ENCODE measurements at regions not wholly inside any gene's neighbourhood (a gene's known extent, or its start where the extent isn't known, plus 50 kb on each side); places are given as distances from the start of the nearest gene placed in this dataset.
A peak's percentile ranks its signal among the peaks of the same experiment; 100 is the strongest.

DNA sequence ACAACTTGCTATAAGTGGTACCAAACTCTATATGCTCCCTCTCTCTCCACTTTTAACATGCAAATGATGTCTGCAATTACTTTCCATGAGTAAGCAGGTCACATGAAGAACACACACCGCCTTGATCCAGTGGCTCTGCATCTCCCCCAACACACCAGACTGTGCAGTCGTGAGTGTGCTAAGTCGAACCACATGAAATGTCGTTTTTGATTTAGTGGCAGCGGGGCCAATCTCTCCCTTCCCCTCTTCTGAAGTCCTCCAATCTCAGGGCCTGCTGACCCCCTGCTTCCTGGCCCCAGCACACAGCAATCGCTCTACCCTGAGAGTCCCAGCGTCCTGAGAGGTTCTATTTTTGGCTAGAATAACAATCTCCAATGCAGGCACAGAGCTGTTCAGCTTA, 312.5 kb downstream of the SHQ1 start:
- Histone ChIP-seq H3K4me3 (ENCODE audit: low read length in 2 of 2) (no peak overlapping the region), H3K36me3 (ENCODE audit: control insufficient read depth in 2 of 2, insufficient read depth in 2 of 2, low read length in 1 of 2) (no peaks in the 10 kb centered on the region), H3K9me3 (ENCODE audit: control insufficient read depth in 2 of 2, insufficient read depth in 1 of 2, low read length in 1 of 2) (no peaks in the 10 kb centered on the region), H3K4me1 (ENCODE audit: control insufficient read depth in 2 of 2, insufficient read depth in 2 of 2, low read length in 2 of 2) (peaks cover 0 to 4% of the 10 kb centered on the region in 2 donors), H3K27ac (ENCODE audit: low read depth in 1 of 2, low read length in 1 of 2) (no peak overlapping the region), H3K27me3 (ENCODE audit: control insufficient read depth in 2 of 2, insufficient read depth in 1 of 2, low read length in 1 of 2) (no peaks in the 10 kb centered on the region)
- WGBS = 41% methylated on average over 7 of the region's 7 CpGs
- DNase-seq (ENCODE audit: low read depth in 6 of 9, low spot score in 9 of 9) = no peak

DNA sequence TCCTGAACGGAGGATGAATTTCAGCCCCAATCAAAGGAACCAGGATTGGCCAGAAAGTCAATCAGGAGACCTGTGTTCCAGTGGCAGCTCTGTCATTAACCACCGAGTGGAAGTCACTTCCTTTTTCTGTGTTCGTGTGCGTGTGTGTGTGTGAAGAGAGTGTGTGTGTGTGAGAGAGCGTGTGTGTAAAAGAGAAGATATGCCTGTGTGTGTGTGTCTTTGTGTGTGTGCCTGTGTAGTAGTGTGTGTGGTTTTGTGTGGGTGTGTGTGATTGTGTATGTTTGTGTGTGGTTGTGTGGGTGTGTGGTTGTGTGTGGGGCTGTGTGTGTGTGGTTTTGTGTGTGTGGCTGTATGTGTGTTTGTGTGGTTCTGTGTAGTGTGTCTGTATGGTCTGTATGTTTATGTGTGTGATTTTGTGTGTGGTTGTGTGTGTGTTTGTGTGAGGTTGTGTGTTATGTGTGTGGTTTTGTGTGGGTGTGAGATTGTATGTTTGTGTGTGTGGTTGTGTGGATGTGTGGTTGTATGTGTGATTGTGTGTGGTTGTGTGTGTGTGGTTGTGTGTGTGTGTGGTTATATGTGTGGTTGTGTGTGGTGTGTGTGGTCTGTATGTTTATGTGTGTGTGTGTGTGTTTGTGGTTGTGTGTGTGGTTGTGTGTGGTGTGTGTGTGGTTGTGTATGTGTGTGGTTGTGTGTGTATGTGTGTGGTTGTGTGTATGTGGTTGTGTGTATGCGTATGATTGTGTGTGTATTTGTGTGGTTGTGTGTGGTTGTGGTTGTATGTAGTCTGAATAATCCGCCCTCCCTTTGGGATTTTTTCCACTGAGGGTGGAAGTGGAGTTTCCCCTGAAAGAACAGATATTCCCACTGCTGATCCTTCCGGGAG, 314.4 kb downstream of the SHQ1 start:
- Histone ChIP-seq H3K4me1 (ENCODE audit: control insufficient read depth in 2 of 2, insufficient read depth in 2 of 2, low read length in 2 of 2) (peaks cover 0 to 4% of the 10 kb centered on the region in 2 donors), H3K27ac (ENCODE audit: low read depth in 1 of 2, low read length in 1 of 2) (no peak overlapping the region), H3K27me3 (ENCODE audit: control insufficient read depth in 2 of 2, insufficient read depth in 1 of 2, low read length in 1 of 2) (no peaks in the 10 kb centered on the region), H3K36me3 (ENCODE audit: control insufficient read depth in 2 of 2, insufficient read depth in 2 of 2, low read length in 1 of 2) (no peaks in the 10 kb centered on the region), H3K4me3 (ENCODE audit: low read length in 2 of 2) (no peak overlapping the region), H3K9me3 (ENCODE audit: control insufficient read depth in 2 of 2, insufficient read depth in 1 of 2, low read length in 1 of 2) (no peaks in the 10 kb centered on the region)
- 52% methylated on average over 8 of the region's 8 CpGs for WGBS
- no peak for DNase-seq (ENCODE audit: low read depth in 6 of 9, low spot score in 9 of 9)

DNA sequence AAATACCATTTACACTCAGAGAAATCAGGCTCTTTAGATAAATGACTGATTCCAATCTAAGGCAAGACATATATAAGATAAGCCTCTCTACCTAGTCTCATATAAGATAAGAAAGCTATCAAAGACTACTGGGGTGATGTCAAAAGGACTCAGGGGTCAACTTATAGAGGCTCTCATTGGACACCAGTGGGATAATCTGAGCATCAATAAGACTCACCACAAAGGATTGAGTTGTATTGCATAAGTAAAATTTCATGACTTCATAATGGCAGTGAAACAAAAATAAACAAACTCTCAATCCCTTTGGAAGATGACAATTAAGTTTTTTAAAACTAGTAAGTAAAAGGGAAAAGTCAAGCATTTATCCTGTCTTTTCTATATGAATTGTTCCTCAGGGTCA, 317.8 kb downstream of the SHQ1 start:
- Histone ChIP-seq H3K4me3 (ENCODE audit: low read length in 2 of 2) (no peak overlapping the region), H3K4me1 (ENCODE audit: control insufficient read depth in 2 of 2, insufficient read depth in 2 of 2, low read length in 2 of 2) (no peaks in the 10 kb centered on the region), H3K9me3 (ENCODE audit: control insufficient read depth in 2 of 2, insufficient read depth in 1 of 2, low read length in 1 of 2) (no peaks in the 10 kb centered on the region), H3K27me3 (ENCODE audit: control insufficient read depth in 2 of 2, insufficient read depth in 1 of 2, low read length in 1 of 2) (no peaks in the 10 kb centered on the region), H3K36me3 (ENCODE audit: control insufficient read depth in 2 of 2, insufficient read depth in 2 of 2, low read length in 1 of 2) (no peaks in the 10 kb centered on the region), H3K27ac (ENCODE audit: low read depth in 1 of 2, low read length in 1 of 2) (no peak overlapping the region)
- no peak for DNase-seq (ENCODE audit: low read depth in 6 of 9, low spot score in 9 of 9)

DNA sequence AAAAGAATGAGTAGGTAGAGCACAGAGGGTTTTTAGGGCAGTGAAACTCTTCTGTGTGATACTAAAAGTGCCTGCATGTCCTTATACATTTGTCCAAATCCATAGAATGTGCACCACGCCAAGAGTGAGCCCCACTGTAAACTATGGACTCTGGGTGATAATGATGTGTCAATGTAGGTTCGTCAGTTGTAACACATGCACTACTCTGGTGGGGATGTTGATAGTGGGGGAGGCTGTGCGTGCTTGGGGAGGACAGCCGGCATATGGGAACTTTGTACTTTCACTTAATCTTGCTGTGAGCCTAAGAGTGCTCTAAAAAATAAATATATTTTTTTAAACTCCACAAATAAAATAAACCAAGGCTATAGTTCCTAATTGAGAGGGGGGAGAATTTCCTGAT, 319.2 kb downstream of the SHQ1 start:
- over 99% methylated on average over 4 of the region's 4 CpGs for WGBS

DNA sequence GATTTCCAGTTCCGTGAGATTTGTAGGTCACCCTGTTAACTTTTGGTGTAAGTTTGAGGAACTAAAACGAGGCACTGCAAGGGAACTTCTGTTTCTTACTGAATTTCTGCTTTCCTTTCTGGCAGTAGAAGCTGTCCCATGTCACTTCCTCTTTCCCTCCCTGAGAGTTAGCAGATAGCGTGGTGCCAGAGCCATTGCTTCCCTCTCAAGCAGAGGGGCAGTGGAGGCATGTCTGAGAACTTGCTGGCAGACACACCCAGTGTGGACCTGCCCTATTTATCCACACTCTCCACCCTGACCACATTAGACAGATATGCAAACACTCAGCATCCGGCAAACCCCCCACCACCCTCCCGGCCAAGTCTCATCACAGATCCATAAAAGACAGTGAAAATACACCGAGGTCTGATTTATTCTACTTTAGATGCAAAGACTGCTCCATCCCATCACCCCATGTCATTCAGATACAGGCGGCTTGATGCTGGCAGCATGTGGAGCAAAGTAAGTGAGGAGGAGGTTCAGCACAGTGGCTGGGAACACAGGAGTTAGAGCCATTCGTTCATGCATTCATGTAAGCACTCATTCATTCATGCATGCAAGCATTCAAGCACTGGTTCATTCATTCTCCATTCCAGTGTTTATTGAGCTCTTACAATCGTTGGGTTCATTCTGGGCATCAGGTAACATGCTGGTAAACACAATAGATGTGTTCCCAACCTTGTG, 324.7 kb downstream of the SHQ1 start:
- Histone ChIP-seq H3K36me3 (ENCODE audit: control insufficient read depth in 2 of 2, insufficient read depth in 2 of 2, low read length in 1 of 2) (no peaks in the 10 kb centered on the region), H3K27me3 (ENCODE audit: control insufficient read depth in 2 of 2, insufficient read depth in 1 of 2, low read length in 1 of 2) (no peaks in the 10 kb centered on the region), H3K27ac (ENCODE audit: low read depth in 1 of 2, low read length in 1 of 2) (no peak overlapping the region), H3K4me3 (ENCODE audit: low read length in 2 of 2) (no peak overlapping the region), H3K4me1 (ENCODE audit: control insufficient read depth in 2 of 2, insufficient read depth in 2 of 2, low read length in 2 of 2) (peaks cover 8% of the 10 kb centered on the region in 2 donors), H3K9me3 (ENCODE audit: control insufficient read depth in 2 of 2, insufficient read depth in 1 of 2, low read length in 1 of 2) (no peaks in the 10 kb centered on the region)
- peak in 6 of 9 donors; percentile 6 to 50 (median 16) for DNase-seq (ENCODE audit: low read depth in 6 of 9, low spot score in 9 of 9)
- 36% methylated on average over 9 of the region's 9 CpGs for WGBS

More for the DNA sequence above, 319.2 kb downstream of the SHQ1 start:
- DNase-seq (ENCODE audit: low read depth in 6 of 9, low spot score in 9 of 9) = no peak
- no peaks in the 10 kb centered on the region for H3K36me3 ChIP-seq (ENCODE audit: control insufficient read depth in 2 of 2, insufficient read depth in 2 of 2, low read length in 1 of 2)
- no peak overlapping the region for H3K4me3 ChIP-seq (ENCODE audit: low read length in 2 of 2)
- no peaks in the 10 kb centered on the region for H3K4me1 ChIP-seq (ENCODE audit: control insufficient read depth in 2 of 2, insufficient read depth in 2 of 2, low read length in 2 of 2)
- H3K27ac ChIP-seq (ENCODE audit: low read depth in 1 of 2, low read length in 1 of 2) = no peak overlapping the region
- no peaks in the 10 kb centered on the region for H3K9me3 ChIP-seq (ENCODE audit: control insufficient read depth in 2 of 2, insufficient read depth in 1 of 2, low read length in 1 of 2)
- H3K27me3 ChIP-seq (ENCODE audit: control insufficient read depth in 2 of 2, insufficient read depth in 1 of 2, low read length in 1 of 2) = no peaks in the 10 kb centered on the region

DNA sequence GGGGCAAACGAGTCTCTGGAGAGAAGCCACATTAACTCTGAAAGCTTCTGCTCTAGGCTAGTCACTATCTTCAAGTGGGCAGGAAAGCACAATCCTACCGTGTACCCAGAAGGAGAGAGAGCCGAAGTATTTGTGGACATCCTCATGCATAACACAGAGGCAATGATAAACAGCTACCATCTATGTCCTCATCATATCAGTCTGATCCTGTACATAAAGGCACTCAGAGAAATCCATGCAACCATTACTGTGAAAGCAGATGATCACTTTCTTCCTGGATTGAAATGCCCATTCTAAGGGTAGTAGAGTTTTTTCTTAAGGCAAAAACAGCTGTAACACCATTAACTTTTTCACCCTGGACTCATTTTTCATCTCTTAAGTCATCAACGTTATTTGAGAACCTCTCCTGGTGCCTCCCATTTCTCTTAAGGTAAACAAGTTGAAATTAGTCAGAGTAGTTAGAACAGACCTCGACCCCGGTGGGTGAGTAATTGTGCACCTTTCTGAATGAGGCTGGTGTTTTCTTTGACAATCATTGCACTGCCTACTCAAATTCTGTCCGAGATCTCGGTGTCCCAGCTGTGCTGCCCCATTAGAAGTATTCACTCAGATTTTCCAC, 327.4 kb downstream of the SHQ1 start:
- Histone ChIP-seq H3K4me1 (ENCODE audit: control insufficient read depth in 2 of 2, insufficient read depth in 2 of 2, low read length in 2 of 2) (peaks cover 8% of the 10 kb centered on the region in 2 donors), H3K4me3 (ENCODE audit: low read length in 2 of 2) (no peak overlapping the region), H3K27me3 (ENCODE audit: control insufficient read depth in 2 of 2, insufficient read depth in 1 of 2, low read length in 1 of 2) (no peaks in the 10 kb centered on the region), H3K27ac (ENCODE audit: low read depth in 1 of 2, low read length in 1 of 2) (no peak overlapping the region), H3K9me3 (ENCODE audit: control insufficient read depth in 2 of 2, insufficient read depth in 1 of 2, low read length in 1 of 2) (no peaks in the 10 kb centered on the region), H3K36me3 (ENCODE audit: control insufficient read depth in 2 of 2, insufficient read depth in 2 of 2, low read length in 1 of 2) (no peaks in the 10 kb centered on the region)
- no peak for DNase-seq (ENCODE audit: low read depth in 6 of 9, low spot score in 9 of 9)
- 92% methylated on average over 8 of the region's 8 CpGs for WGBS

DNA sequence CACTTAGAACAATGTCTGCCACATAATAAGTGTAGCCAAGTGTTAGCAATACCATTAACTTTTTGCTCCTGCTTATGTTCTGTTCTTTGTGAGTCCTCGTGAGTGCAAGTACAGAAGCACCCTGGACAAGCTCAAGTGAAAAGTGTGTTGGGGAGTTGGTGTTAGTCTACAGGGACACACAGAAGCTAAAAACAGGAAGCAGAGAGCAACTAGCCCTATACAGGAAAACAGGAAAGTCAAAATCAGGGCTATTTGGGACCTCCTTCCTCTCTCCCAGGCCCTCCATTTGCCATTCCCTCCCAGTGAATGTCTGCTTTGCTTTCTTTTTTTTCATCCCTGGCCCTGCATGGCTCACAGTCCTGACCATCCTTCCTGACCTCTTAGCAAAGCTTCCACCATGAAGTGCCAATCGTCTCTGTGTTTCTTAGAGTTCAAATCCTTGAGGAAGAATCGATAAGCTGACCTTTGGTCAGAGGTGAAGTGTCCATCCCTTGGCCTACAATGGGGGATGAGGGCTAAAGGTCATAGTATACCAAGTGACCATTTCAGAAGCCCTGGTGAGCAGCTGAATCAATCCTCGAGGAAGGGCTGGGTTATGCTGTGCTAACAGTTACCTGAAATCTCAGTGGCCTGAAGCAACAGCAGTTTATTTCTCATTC, 328.2 kb downstream of the SHQ1 start:
- peaks cover 8% of the 10 kb centered on the region in 2 donors for H3K4me1 ChIP-seq (ENCODE audit: control insufficient read depth in 2 of 2, insufficient read depth in 2 of 2, low read length in 2 of 2)
- no peaks in the 10 kb centered on the region for H3K27me3 ChIP-seq (ENCODE audit: control insufficient read depth in 2 of 2, insufficient read depth in 1 of 2, low read length in 1 of 2)
- DNase-seq (ENCODE audit: low read depth in 6 of 9, low spot score in 9 of 9) = no peak
- no peak overlapping the region for H3K4me3 ChIP-seq (ENCODE audit: low read length in 2 of 2)
- no peaks in the 10 kb centered on the region for H3K36me3 ChIP-seq (ENCODE audit: control insufficient read depth in 2 of 2, insufficient read depth in 2 of 2, low read length in 1 of 2)
- H3K9me3 ChIP-seq (ENCODE audit: control insufficient read depth in 2 of 2, insufficient read depth in 1 of 2, low read length in 1 of 2) = no peaks in the 10 kb centered on the region
- 95% methylated on average over 4 of the region's 4 CpGs for WGBS
- H3K27ac ChIP-seq (ENCODE audit: low read depth in 1 of 2, low read length in 1 of 2) = no peak overlapping the region

DNA sequence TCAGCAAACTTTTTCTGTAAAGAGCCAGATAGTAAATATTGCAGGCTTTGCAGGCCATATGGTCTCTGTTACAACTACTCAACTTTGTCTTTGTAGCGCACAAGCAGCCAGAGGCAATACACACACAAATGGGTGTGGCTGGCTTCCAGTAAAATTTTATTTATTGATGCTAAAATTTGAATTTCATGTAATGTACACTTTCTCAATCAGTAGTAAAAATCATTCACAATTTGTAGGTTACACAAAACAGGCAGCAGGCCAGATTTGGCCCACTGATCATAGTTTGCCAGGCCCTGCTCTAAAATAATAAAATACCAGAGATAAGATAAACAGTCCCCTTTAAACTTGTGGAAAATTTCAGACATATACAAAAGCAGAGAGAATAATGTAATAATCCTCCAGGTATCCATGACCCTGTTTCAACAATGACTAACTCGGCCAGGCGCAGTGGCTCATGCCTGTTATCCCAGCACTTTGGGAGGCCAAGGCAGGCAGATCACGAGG, 330.3 kb downstream of the SHQ1 start:
- Histone ChIP-seq H3K36me3 (ENCODE audit: control insufficient read depth in 2 of 2, insufficient read depth in 2 of 2, low read length in 1 of 2) (no peaks in the 10 kb centered on the region), H3K9me3 (ENCODE audit: control insufficient read depth in 2 of 2, insufficient read depth in 1 of 2, low read length in 1 of 2) (no peaks in the 10 kb centered on the region), H3K4me1 (ENCODE audit: control insufficient read depth in 2 of 2, insufficient read depth in 2 of 2, low read length in 2 of 2) (peaks cover under 1 to 5% of the 10 kb centered on the region in 2 donors), H3K27me3 (ENCODE audit: control insufficient read depth in 2 of 2, insufficient read depth in 1 of 2, low read length in 1 of 2) (no peaks in the 10 kb centered on the region), H3K27ac (ENCODE audit: low read depth in 1 of 2, low read length in 1 of 2) (no peak overlapping the region), H3K4me3 (ENCODE audit: low read length in 2 of 2) (no peak overlapping the region)
- DNase-seq (ENCODE audit: low read depth in 6 of 9, low spot score in 9 of 9) = no peak
- 98% methylated on average over 4 of the region's 4 CpGs for WGBS

All from thymus (tissue), 11 donors.